22Rv1 (cell line): ENCODE measurements at regions not wholly inside any gene's neighbourhood (a gene's known extent, or its start where the extent isn't known, plus 50 kb on each side); places are given as distances from the start of the nearest gene placed in this dataset.

ENCODE experiments used
- CTCF ChIP-seq: fragments of 450-650 bp; IDR thresholded peaks from 2 replicates; pipeline ENCODE4 v1.5.1; 2017; ENCODE audit warnings: mild to moderate bottlenecking
- ZFX ChIP-seq: fragments of 450-650 bp; IDR thresholded peaks from 2 replicates; pipeline ENCODE4 v1.6.1; 2017; ENCODE audit warnings: antibody characterized with exemption, borderline replicate concordance

GRCh38 chr1:5500541-5500940 is 491.7 kb downstream of the NPHP4 start:
- TF ChIP-seq CTCF (no peak), ZFX (no peak)
